IPS-20b (cell line): ENCODE measurements at regions not wholly inside any gene's neighbourhood (a gene's known extent, or its start where the extent isn't known, plus 50 kb on each side); places are given as distances from the start of the nearest gene placed in this dataset.

Experiments used
- H3K27ac ChIP-seq: one replicate; pipeline ENCODE4 v1.5.1; 2013; ENCODE audit warnings: low read length
- H3K27me3 ChIP-seq: 2 replicates; pipeline ENCODE4 v1.6.1; 2013; ENCODE audit warnings: mild to moderate bottlenecking, low read length, inconsistent platforms; ENCODE audit not compliant: insufficient read depth
- H3K36me3 ChIP-seq: 2 replicates; pipeline ENCODE4 v1.6.1; 2013; ENCODE audit warnings: low read depth, mild to moderate bottlenecking, inconsistent platforms, low read length, moderate library complexity; ENCODE audit not compliant: insufficient read depth
- H3K4me1 ChIP-seq: 2 replicates; pipeline ENCODE4 v1.6.1; 2013; ENCODE audit warnings: mild to moderate bottlenecking, control low read depth, inconsistent platforms, low read length, moderate library complexity; ENCODE audit not compliant: insufficient read depth
- H3K4me3 ChIP-seq: 2 replicates; pipeline ENCODE4 v1.5.1; 2013; ENCODE audit warnings: mild to moderate bottlenecking, low read length, inconsistent platforms
- H3K9ac ChIP-seq: 2 replicates; pipeline ENCODE4 v1.6.1; 2013; ENCODE audit warnings: low read depth, mild to moderate bottlenecking, inconsistent platforms, low read length, moderate library complexity
- H3K9me3 ChIP-seq: 2 replicates; pipeline ENCODE4 v1.6.1; 2013; ENCODE audit warnings: mild to moderate bottlenecking, low read depth, low read length, inconsistent platforms; ENCODE audit not compliant: insufficient read depth

- H3K9ac ChIP-seq, result no peak overlapping the region
- H3K4me1 ChIP-seq, result peaks cover 8% of the 10 kb centered on the region; the same call in 1 of the 2 replicates
Observed at GRCh38 chr2:199590321-199591203, 132.8 kb upstream of the SATB2 start.

GRCh38 chr2:199589306-199589705, 131.6 kb upstream of the SATB2 start:
- Histone ChIP-seq H3K9ac (no peak overlapping the region), H3K36me3 (no peaks in the 10 kb centered on the region), H3K9me3 (no peaks in the 10 kb centered on the region), H3K27ac (no peak overlapping the region), H3K4me3 (no peak overlapping the region), H3K4me1 (peaks cover 10% of the 10 kb centered on the region; the same call in 1 of the 2 replicates), H3K27me3 (no peaks in the 10 kb centered on the region)

More at GRCh38 chr2:199590321-199591203, 132.8 kb upstream of the SATB2 start:
- Histone ChIP-seq H3K36me3 (no peaks in the 10 kb centered on the region), H3K9me3 (no peaks in the 10 kb centered on the region), H3K27me3 (no peaks in the 10 kb centered on the region), H3K27ac (no peak overlapping the region), H3K4me3 (no peak overlapping the region)

GRCh38 chr2:199588054-199588453, 130.3 kb upstream of the SATB2 start:
- peaks cover 10% of the 10 kb centered on the region; the same call in 1 of the 2 replicates for H3K4me1 ChIP-seq

GRCh38 chr2:199586646-199587045, 128.9 kb upstream of the SATB2 start:
- H3K27ac ChIP-seq, result no peak overlapping the region
- H3K9ac ChIP-seq, result no peak overlapping the region
- no peaks in the 10 kb centered on the region for H3K27me3 ChIP-seq
- H3K4me1 ChIP-seq, result peaks cover 15% of the 10 kb centered on the region
- no peaks in the 10 kb centered on the region for H3K36me3 ChIP-seq
- no peak overlapping the region for H3K4me3 ChIP-seq
- H3K9me3 ChIP-seq, result no peaks in the 10 kb centered on the region

More at GRCh38 chr2:199588054-199588453, 130.3 kb upstream of the SATB2 start:
- no peaks in the 10 kb centered on the region for H3K9me3 ChIP-seq
- no peaks in the 10 kb centered on the region for H3K36me3 ChIP-seq
- H3K9ac ChIP-seq, result no peak overlapping the region
- no peak overlapping the region for H3K27ac ChIP-seq
- no peaks in the 10 kb centered on the region for H3K27me3 ChIP-seq
- H3K4me3 ChIP-seq, result no peak overlapping the region

- H3K27me3 ChIP-seq, result peaks cover 6% of the 10 kb centered on the region; the same call in 1 of the 2 replicates
- no peak overlapping the region for H3K4me3 ChIP-seq
- H3K4me1 ChIP-seq, result peaks cover 20% of the 10 kb centered on the region
- no peak overlapping the region for H3K9ac ChIP-seq
- H3K27ac ChIP-seq, result no peak overlapping the region
- no peaks in the 10 kb centered on the region for H3K9me3 ChIP-seq
- no peaks in the 10 kb centered on the region for H3K36me3 ChIP-seq
Observed at GRCh38 chr2:199583676-199584075, 125.9 kb upstream of the SATB2 start.

GRCh38 chr2:199581935-199582360, 124.2 kb upstream of the SATB2 start:
- Histone ChIP-seq H3K4me1 (peaks cover 20% of the 10 kb centered on the region), H3K27ac (no peak overlapping the region), H3K36me3 (no peaks in the 10 kb centered on the region), H3K4me3 (peak overlapping the region; percentile 53), H3K9ac (peak overlapping the region; percentile 56; the same call in 1 of the 2 replicates), H3K27me3 (peaks cover 6% of the 10 kb centered on the region; the same call in 1 of the 2 replicates), H3K9me3 (no peaks in the 10 kb centered on the region)

- H3K4me3 ChIP-seq, result peak overlapping the region; percentile 53; the same call in 1 of the 2 replicates
- peak overlapping the region; percentile 56; the same call in 1 of the 2 replicates for H3K9ac ChIP-seq
Observed at GRCh38 chr2:199581408-199581807, 123.7 kb upstream of the SATB2 start.

GRCh38 chr2:199575416-199575815, 117.7 kb upstream of the SATB2 start:
- H3K9ac ChIP-seq, result no peak overlapping the region
- H3K36me3 ChIP-seq, result no peaks in the 10 kb centered on the region

More at GRCh38 chr2:199581408-199581807, 123.7 kb upstream of the SATB2 start:
- Histone ChIP-seq H3K9me3 (no peaks in the 10 kb centered on the region), H3K4me1 (peaks cover 20% of the 10 kb centered on the region), H3K36me3 (no peaks in the 10 kb centered on the region), H3K27me3 (peaks cover 6% of the 10 kb centered on the region; the same call in 1 of the 2 replicates), H3K27ac (no peak overlapping the region)

GRCh38 chr2:199572571-199572970, 114.8 kb upstream of the SATB2 start:
- H3K27ac ChIP-seq, result no peak overlapping the region
- no peaks in the 10 kb centered on the region for H3K9me3 ChIP-seq
- H3K4me1 ChIP-seq, result peaks cover 7% of the 10 kb centered on the region
- no peak overlapping the region for H3K4me3 ChIP-seq
- H3K36me3 ChIP-seq, result no peaks in the 10 kb centered on the region
- H3K9ac ChIP-seq, result no peak overlapping the region
- no peaks in the 10 kb centered on the region for H3K27me3 ChIP-seq

More at GRCh38 chr2:199575416-199575815, 117.7 kb upstream of the SATB2 start:
- Histone ChIP-seq H3K4me1 (peaks cover 7% of the 10 kb centered on the region), H3K27ac (no peak overlapping the region), H3K4me3 (no peak overlapping the region), H3K9me3 (no peaks in the 10 kb centered on the region), H3K27me3 (no peaks in the 10 kb centered on the region)

- H3K27me3 ChIP-seq, result no peaks in the 10 kb centered on the region
- no peak overlapping the region for H3K4me3 ChIP-seq
- H3K4me1 ChIP-seq, result peaks cover 7% of the 10 kb centered on the region
- no peaks in the 10 kb centered on the region for H3K36me3 ChIP-seq
- H3K9me3 ChIP-seq, result no peaks in the 10 kb centered on the region
- H3K27ac ChIP-seq, result no peak overlapping the region
- no peak overlapping the region for H3K9ac ChIP-seq
Observed at GRCh38 chr2:199570934-199571333, 113.2 kb upstream of the SATB2 start.

GRCh38 chr2:199569336-199569735, 111.6 kb upstream of the SATB2 start:
- Histone ChIP-seq H3K9ac (no peak overlapping the region), H3K27me3 (no peaks in the 10 kb centered on the region), H3K4me1 (peaks cover 7% of the 10 kb centered on the region), H3K4me3 (no peak overlapping the region), H3K9me3 (no peaks in the 10 kb centered on the region), H3K36me3 (no peaks in the 10 kb centered on the region), H3K27ac (no peak overlapping the region)

GRCh38 chr2:199558156-199558555, 100.4 kb upstream of the SATB2 start:
- Histone ChIP-seq H3K4me1 (no peaks in the 10 kb centered on the region), H3K9me3 (no peaks in the 10 kb centered on the region), H3K27me3 (no peaks in the 10 kb centered on the region)

More at GRCh38 chr2:199558156-199558555, 100.4 kb upstream of the SATB2 start:
- Histone ChIP-seq H3K36me3 (no peaks in the 10 kb centered on the region), H3K27ac (no peak overlapping the region), H3K9ac (no peak overlapping the region), H3K4me3 (no peak overlapping the region)
